MM.1S (cell line): ENCODE measurements at regions not wholly inside any gene's neighbourhood (a gene's known extent, or its start where the extent isn't known, plus 50 kb on each side); places are given as distances from the start of the nearest gene placed in this dataset.

Source experiments
- EZH2phosphoT487 ChIP-seq: fragments of 300-600 bp; sonication (generic); IDR thresholded peaks from 2 replicates; pipeline ENCODE4 v1.6.1; 2018; ENCODE audit warnings: antibody characterized with exemption, low read length
- TF ChIP-seq, protein P1 (sequence below): fragments of 300-600 bp; sonication (generic); IDR thresholded peaks from 2 replicates; pipeline ENCODE4 v1.5.1; 2016; ENCODE audit warnings: antibody characterized with exemption, low read length, mixed read lengths

DNA sequence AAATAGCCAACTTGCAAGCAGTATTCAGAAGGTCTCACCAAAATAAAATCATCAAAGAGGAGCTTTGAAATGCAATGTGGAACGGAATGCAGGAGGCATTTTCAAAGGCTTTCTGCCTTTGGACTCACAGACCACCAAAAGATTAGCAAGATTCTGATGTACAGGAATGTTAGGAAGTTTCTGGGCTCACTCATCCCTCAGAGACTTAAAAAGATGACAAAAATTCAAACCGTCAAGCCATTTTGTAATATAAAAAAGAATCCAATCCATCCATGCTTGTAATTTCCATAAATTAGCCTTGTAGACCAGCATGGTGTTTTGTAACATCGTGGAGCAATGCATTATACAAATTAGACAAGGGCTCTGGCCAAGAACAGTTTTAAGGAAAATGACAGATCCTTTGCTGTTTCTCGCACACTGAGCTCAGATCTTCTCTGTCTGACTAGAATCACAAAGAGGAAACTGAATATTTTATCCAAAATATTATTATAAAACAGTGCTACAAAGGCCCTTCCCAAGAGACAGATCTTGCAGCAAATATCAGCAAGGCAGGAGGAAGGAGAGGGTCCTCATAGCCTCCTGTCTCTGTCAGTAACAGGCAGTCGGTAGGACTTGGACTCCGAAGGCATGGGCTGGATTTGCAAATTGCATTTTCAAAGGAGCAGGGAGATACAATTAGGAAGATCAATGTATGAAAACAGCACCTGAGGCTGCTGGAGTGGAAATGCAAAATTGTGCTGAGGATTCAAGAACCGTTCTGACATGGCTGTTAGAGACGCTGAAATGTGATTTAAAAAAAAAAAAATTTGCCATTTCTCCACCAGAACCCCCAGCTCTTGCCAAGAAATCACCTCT is 57.4 kb upstream of the NRP1 start:
- TF ChIP-seq, protein P1, sequence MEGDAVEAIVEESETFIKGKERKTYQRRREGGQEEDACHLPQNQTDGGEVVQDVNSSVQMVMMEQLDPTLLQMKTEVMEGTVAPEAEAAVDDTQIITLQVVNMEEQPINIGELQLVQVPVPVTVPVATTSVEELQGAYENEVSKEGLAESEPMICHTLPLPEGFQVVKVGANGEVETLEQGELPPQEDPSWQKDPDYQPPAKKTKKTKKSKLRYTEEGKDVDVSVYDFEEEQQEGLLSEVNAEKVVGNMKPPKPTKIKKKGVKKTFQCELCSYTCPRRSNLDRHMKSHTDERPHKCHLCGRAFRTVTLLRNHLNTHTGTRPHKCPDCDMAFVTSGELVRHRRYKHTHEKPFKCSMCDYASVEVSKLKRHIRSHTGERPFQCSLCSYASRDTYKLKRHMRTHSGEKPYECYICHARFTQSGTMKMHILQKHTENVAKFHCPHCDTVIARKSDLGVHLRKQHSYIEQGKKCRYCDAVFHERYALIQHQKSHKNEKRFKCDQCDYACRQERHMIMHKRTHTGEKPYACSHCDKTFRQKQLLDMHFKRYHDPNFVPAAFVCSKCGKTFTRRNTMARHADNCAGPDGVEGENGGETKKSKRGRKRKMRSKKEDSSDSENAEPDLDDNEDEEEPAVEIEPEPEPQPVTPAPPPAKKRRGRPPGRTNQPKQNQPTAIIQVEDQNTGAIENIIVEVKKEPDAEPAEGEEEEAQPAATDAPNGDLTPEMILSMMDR = no peak
- TF ChIP-seq EZH2phosphoT487 = no peak
